Fibroblast of lung (primary cell): ENCODE measurements at regions not wholly inside any gene's neighbourhood (a gene's known extent, or its start where the extent isn't known, plus 50 kb on each side); places are given as distances from the start of the nearest gene placed in this dataset.
A peak's percentile ranks its signal among the peaks of the same experiment; 100 is the strongest.

ENCODE experiments used
- DNase-seq, 2 donors: peaks; one replicate each; pipeline versions ENCODE4 v3.0.0 to v3.0.0-alpha.2; 2010; ENCODE audit warnings: low read depth in 2 of 2
- H2AFZ ChIP-seq: 2 replicates; pipeline ENCODE4 v1.5.1; 2012; ENCODE audit warnings: low read length, control low read depth, inconsistent platforms
- H3K27ac ChIP-seq: 2 replicates; pipeline ENCODE4 v1.5.1; 2011; ENCODE audit warnings: low read length, control low read depth; ENCODE audit not compliant: insufficient read depth
- H3K27me3 ChIP-seq: 2 replicates; pipeline ENCODE4 v1.5.1; 2011; ENCODE audit warnings: mild to moderate bottlenecking, low read length; ENCODE audit not compliant: control insufficient read depth, insufficient read depth
- H3K36me3 ChIP-seq: 2 replicates; pipeline ENCODE4 v1.5.1; 2011; ENCODE audit warnings: low read length; ENCODE audit not compliant: control insufficient read depth, insufficient read depth
- H3K4me1 ChIP-seq: 2 replicates; pipeline ENCODE4 v1.5.1; 2011; ENCODE audit warnings: low read length; ENCODE audit not compliant: control insufficient read depth, insufficient read depth; ENCODE audit errors: extremely low read depth
- H3K4me2 ChIP-seq: 2 replicates; pipeline ENCODE4 v1.5.1; 2011; ENCODE audit warnings: low read length, control low read depth; ENCODE audit not compliant: insufficient read depth; ENCODE audit errors: extremely low read depth
- H3K4me3 ChIP-seq, 4 experiments: fragments of 200-600 bp in 1 of 4; sonication (generic) in 1 of 4; replicated peaks in 1 of 4; 2 replicates each; pipeline ENCODE4 v1.5.1; 2011 to 2016; ENCODE audit warnings: low read length in 4 of 4, low read depth in 3 of 4, mild to moderate bottlenecking in 3 of 4, control low read depth in 2 of 4, inconsistent platforms in 1 of 4, mixed read lengths in 1 of 4; ENCODE audit not compliant: insufficient read depth in 1 of 4; ENCODE audit errors: control extremely low read depth in 1 of 4
- H3K79me2 ChIP-seq: 2 replicates; pipeline ENCODE4 v1.5.1; 2012; ENCODE audit warnings: mild to moderate bottlenecking, low read length, inconsistent platforms; ENCODE audit not compliant: control insufficient read depth, insufficient read depth
- H3K9ac ChIP-seq: 2 replicates; pipeline ENCODE4 v1.5.1; 2011; ENCODE audit warnings: mild to moderate bottlenecking, low read length, control low read depth; ENCODE audit not compliant: insufficient read depth
- H3K9me3 ChIP-seq: 2 replicates; pipeline ENCODE4 v1.5.1; 2012; ENCODE audit warnings: low read depth, low read length; ENCODE audit not compliant: control insufficient read depth, insufficient read depth
- H4K20me1 ChIP-seq: 2 replicates; pipeline ENCODE4 v1.5.1; 2011; ENCODE audit warnings: low read length; ENCODE audit not compliant: control insufficient read depth, insufficient read depth; ENCODE audit errors: extremely low read depth
- CTCF ChIP-seq, 2 donors: IDR thresholded peaks in 1 of 2; conservative IDR thresholded peaks in 1 of 2; 1 replicate in 1 of 2; 2 replicates in 1 of 2; pipeline ENCODE4 v1.5.1; 2011 to 2012; ENCODE audit warnings: low read length in 2 of 2, control low read depth in 1 of 2, inconsistent platforms in 1 of 2, low read depth in 1 of 2, mild to moderate bottlenecking in 1 of 2
- EZH2 ChIP-seq: IDR thresholded peaks from 2 replicates; pipeline ENCODE4 v1.5.1; 2012; ENCODE audit warnings: low read length, control low read depth, mild to moderate bottlenecking; ENCODE audit errors: missing control alignments

GRCh38 chr2:144137272-144137671, 382.6 kb downstream of the ZEB2 start:
- Histone ChIP-seq H3K27ac (no peak overlapping the region), H3K27me3 (no peaks in the 10 kb centered on the region), H3K79me2 (no peaks in the 10 kb centered on the region), H2AFZ (no peak overlapping the region), H3K9ac (no peak overlapping the region), H3K4me2 (no peak overlapping the region), H3K36me3 (no peaks in the 10 kb centered on the region), H4K20me1 (no peaks in the 10 kb centered on the region), H3K4me3 (no peak overlapping the region), H3K4me1 (peaks cover 3% of the 10 kb centered on the region), H3K9me3 (no peaks in the 10 kb centered on the region)
- no peak for TF ChIP-seq CTCF (conservative IDR thresholded peaks at IDR 0.05 in 1 of 2, IDR thresholded peaks at IDR 0.05 in 1 of 2; ENCODE audit: low read depth in 1 of 2, low read length in 2 of 2)
- no peak for TF ChIP-seq EZH2
- no peak for DNase-seq

GRCh38 chr2:144136297-144137010, 383.5 kb downstream of the ZEB2 start:
- Histone ChIP-seq H2AFZ (no peak overlapping the region), H3K79me2 (no peaks in the 10 kb centered on the region), H3K36me3 (no peaks in the 10 kb centered on the region), H3K4me3 (no peak overlapping the region), H3K9ac (no peak overlapping the region), H3K4me2 (no peak overlapping the region), H4K20me1 (no peaks in the 10 kb centered on the region), H3K27me3 (no peaks in the 10 kb centered on the region), H3K27ac (no peak overlapping the region), H3K4me1 (peaks cover 6% of the 10 kb centered on the region), H3K9me3 (no peaks in the 10 kb centered on the region)
- DNase-seq: peak in 1 of 2 donors; percentile 33
- TF ChIP-seq EZH2: no peak
- TF ChIP-seq CTCF (conservative IDR thresholded peaks at IDR 0.05 in 1 of 2, IDR thresholded peaks at IDR 0.05 in 1 of 2; ENCODE audit: low read depth in 1 of 2, low read length in 2 of 2): no peak

- H3K36me3 ChIP-seq: no peaks in the 10 kb centered on the region
- no peak overlapping the region for H3K4me3 ChIP-seq
- no peaks in the 10 kb centered on the region for H4K20me1 ChIP-seq
- no peak overlapping the region for H2AFZ ChIP-seq
- H3K4me2 ChIP-seq: no peak overlapping the region
- H3K27ac ChIP-seq: no peak overlapping the region
- TF ChIP-seq EZH2 (no peak), CTCF (conservative IDR thresholded peaks at IDR 0.05 in 1 of 2, IDR thresholded peaks at IDR 0.05 in 1 of 2; ENCODE audit: low read depth in 1 of 2, low read length in 2 of 2) (no peak)
- no peaks in the 10 kb centered on the region for H3K27me3 ChIP-seq
- peaks cover 10% of the 10 kb centered on the region for H3K4me1 ChIP-seq
- no peaks in the 10 kb centered on the region for H3K79me2 ChIP-seq
- no peak for DNase-seq
- H3K9ac ChIP-seq: no peak overlapping the region
- H3K9me3 ChIP-seq: no peaks in the 10 kb centered on the region
Measured at GRCh38 chr2:144133936-144134665, 385.8 kb downstream of the ZEB2 start.
